Erythroblast (primary cell): ENCODE measurements at regions not wholly inside any gene's neighbourhood (a gene's known extent, or its start where the extent isn't known, plus 50 kb on each side); places are given as distances from the start of the nearest gene placed in this dataset.

Experiments used
- GATA1 ChIP-seq: IDR thresholded peaks from 2 replicates; pipeline ENCODE4 v1.6.1; 2011; ENCODE audit warnings: low read depth, mild to moderate bottlenecking, control low read depth, low read length, moderate library complexity
- POLR2A ChIP-seq: IDR thresholded peaks from 2 replicates; pipeline ENCODE4 v1.6.1; 2011; ENCODE audit warnings: mild to moderate bottlenecking, low read length

DNA sequence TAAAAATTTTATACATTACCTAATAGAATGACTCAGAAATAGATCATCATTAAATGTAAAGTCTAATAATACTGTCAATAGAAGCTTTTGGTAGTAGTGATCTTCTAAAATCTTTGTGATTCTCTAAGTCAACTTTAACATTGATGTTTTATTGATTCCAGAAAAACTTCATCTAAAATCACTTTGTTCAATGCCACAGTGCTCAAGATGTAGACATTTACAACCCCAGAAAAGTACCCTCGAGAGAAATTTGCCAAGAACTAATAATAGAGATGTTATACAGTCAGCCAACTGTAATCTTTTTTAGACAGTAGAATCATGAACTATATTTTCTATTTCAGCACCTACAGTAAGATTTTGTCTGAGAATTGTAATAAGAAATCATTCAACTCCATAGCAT is 369.2 kb upstream of the AKR1E2 start:
- TF ChIP-seq POLR2A (no peak), GATA1 (no peak)
